ENCODE measurements at regions not wholly inside any gene's neighbourhood (a gene's known extent, or its start where the extent isn't known, plus 50 kb on each side); places are given as distances from the start of the nearest gene placed in this dataset.

DNA sequence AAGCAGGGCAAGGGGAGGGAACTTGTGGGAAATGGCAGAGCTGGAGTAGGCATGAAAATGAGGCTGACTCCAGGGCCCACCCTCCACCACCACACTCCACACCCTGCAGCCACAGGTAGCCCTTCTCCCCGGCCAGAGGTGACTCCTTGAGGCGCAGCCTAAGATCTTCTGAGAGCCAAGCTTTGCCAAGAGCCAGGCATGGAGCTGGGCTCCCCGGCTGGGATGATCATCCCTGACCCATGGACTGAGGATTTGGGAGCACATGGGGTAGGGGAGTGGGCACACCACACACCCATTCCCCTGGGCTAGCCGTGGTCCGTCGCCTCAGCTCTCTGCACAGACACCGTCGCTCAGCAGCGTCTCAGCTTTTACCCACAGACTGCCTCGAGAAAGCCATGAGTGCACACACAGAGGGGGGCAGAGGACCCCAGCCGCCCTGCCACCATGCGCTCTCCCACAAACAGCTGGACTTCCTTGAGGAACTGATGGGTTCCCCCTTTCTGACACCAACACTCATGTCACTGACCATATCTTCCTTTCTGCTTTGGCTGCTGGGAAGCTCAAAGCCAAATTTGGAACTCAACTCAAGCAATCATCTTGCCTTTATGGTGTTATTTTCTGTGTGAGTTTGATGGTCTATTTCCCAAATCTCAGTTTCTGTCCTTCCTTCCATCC is 123.6 kb upstream of the RUNX3 start:
- TF ChIP-seq, protein P1, sequence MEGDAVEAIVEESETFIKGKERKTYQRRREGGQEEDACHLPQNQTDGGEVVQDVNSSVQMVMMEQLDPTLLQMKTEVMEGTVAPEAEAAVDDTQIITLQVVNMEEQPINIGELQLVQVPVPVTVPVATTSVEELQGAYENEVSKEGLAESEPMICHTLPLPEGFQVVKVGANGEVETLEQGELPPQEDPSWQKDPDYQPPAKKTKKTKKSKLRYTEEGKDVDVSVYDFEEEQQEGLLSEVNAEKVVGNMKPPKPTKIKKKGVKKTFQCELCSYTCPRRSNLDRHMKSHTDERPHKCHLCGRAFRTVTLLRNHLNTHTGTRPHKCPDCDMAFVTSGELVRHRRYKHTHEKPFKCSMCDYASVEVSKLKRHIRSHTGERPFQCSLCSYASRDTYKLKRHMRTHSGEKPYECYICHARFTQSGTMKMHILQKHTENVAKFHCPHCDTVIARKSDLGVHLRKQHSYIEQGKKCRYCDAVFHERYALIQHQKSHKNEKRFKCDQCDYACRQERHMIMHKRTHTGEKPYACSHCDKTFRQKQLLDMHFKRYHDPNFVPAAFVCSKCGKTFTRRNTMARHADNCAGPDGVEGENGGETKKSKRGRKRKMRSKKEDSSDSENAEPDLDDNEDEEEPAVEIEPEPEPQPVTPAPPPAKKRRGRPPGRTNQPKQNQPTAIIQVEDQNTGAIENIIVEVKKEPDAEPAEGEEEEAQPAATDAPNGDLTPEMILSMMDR (conservative IDR thresholded peaks at IDR 0.05; ENCODE audit: low read depth): no peak
- no peak for DNase-seq (ENCODE audit: low spot score)
- H3K27ac ChIP-seq: no peak overlapping the region
- ChIA-PET POLR2A (ENCODE audit: low non-redundant PET) (no interaction called here), CTCF (interaction anchor here (1.1 to 1.2 kb wide), 2 partner anchors 10 to 121 kb away, joined by 3 to 4 read pairs; no protein-coding TSS in a partner anchor)

DNA sequence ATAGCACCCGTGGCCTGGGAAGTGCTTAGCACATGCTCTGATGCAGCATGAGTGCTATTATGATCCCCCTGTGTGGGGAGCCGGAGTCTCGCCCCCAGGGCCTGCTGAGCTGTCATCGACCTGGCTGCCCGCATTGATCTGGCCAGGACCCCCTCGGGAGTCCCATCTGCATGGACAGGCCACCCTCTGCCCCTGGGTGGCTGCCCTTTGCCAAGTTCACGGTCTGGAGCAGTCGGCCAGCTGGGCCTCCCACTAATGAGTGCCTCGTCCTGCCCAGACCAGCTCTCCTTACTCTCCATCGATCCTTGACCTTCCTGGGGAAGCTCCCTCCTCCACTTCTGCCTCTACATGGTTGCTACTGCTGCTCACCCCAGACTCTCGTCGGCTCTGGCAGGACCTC is 121.8 kb upstream of the RUNX3 start:
- ChIA-PET POLR2A (ENCODE audit: low non-redundant PET) (no interaction called here), CTCF (no interaction called here)
- DNase-seq (ENCODE audit: low spot score): no peak
- TF ChIP-seq, protein P1 (conservative IDR thresholded peaks at IDR 0.05; ENCODE audit: low read depth): no peak
- no peak overlapping the region for H3K27ac ChIP-seq

DNA sequence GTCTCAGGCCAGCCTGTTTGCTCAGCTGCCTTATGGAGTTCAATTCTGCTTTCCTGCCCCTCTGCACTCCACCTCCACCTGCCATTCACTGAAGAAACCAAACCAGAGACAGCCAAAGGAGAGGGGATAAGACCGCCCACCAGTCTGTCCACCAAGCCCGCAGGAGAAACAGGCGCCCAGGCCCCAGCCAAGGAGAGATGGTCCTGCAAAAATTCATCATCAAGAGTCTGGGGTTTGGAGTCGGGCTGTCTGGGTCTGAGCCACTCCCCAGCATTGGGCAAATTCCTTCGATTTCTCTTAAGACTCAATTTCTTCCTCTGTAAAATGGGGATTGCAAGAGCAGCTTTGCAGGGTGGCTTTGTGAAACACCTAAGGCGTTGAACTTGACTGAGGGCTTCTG is 121.4 kb upstream of the RUNX3 start:
- DNase-seq (ENCODE audit: low spot score): no peak
- no peak overlapping the region for H3K27ac ChIP-seq
- POLR2A ChIA-PET (ENCODE audit: low non-redundant PET): no interaction called here
- CTCF ChIA-PET: no interaction called here
- TF ChIP-seq, protein P1 (conservative IDR thresholded peaks at IDR 0.05; ENCODE audit: low read depth): no peak

DNA sequence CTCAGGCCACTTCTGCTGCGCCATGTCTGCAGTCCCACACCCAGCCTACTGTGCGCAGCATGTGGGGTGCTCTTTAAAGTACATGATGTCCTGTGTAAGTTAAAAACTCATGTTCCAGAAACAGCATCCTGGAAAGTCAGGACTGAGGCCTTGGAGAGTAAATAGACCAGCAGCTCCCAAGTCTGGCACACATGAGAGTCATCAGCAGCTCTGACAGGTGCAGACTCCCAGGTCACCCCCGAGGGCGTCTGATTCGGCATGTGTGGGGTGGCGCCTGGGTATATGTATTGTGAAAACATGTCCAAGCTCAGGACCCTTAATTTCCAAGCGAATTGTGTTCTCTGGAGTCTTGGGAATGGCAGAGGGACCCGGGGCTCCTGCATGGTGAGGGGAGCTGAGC is 120.1 kb upstream of the RUNX3 start:
- CTCF ChIA-PET: interaction anchor here (0.5 to 1.2 kb wide), 3 partner anchors 12 to 52 kb away, joined by 3 to 5 read pairs (median 4); no protein-coding TSS in a partner anchor
- no peak overlapping the region for H3K27ac ChIP-seq
- no peak for DNase-seq (ENCODE audit: low spot score)
- TF ChIP-seq, protein P1 (conservative IDR thresholded peaks at IDR 0.05; ENCODE audit: low read depth): no peak
- POLR2A ChIA-PET (ENCODE audit: low non-redundant PET): no interaction called here

DNA sequence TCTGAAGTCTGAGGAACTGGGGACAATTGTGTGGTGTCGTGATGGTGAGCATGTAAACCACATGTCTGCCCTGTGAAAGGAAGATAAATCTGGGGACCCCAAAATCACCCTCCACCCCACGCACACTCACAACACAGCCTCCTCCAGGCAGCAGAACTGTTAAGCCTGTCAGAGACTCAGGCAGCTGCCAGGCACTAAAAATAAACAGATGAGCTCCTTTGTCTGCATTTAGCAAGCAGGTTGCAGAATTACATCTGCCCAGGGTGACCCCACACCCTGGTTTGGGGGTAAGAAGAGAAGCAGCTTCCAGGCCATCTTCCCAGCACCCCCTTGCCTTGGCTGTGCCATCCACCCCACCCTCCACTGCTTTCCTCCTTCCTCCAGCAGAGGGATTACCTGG is 119.1 kb upstream of the RUNX3 start:
- no peak for DNase-seq (ENCODE audit: low spot score)
- CTCF ChIA-PET: interaction anchor here (0.6 kb wide), 1 partner anchor 24 kb away, joined by 5 read pairs; no protein-coding TSS in a partner anchor
- POLR2A ChIA-PET (ENCODE audit: low non-redundant PET): no interaction called here
- no peak overlapping the region for H3K27ac ChIP-seq
- TF ChIP-seq, protein P1 (conservative IDR thresholded peaks at IDR 0.05; ENCODE audit: low read depth): no peak

DNA sequence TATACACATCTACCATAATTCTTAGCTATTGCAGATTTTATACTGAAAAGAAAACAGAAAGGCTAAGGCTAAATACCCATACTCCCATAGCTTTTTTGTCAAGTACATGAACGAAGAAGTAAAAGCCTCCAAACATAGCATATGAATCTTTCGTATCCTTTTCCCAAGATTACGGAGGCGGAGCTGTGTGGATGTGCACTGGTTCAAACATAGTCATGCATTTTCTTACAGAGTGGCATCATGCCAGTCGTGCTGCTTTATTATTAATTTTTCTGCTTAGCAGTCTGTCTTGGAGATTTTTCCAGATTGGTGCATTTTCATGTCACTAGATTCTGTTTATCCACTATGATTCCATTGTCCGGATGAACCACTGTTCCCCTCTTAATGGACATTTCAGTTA is 118.7 kb upstream of the RUNX3 start:
- TF ChIP-seq, protein P1 (conservative IDR thresholded peaks at IDR 0.05; ENCODE audit: low read depth): no peak
- ChIA-PET POLR2A (ENCODE audit: low non-redundant PET) (no interaction called here), CTCF (interaction anchor here (0.6 kb wide), 1 partner anchor 24 kb away, joined by 5 read pairs; no protein-coding TSS in a partner anchor)
- no peak for DNase-seq (ENCODE audit: low spot score)
- H3K27ac ChIP-seq: no peak overlapping the region

All from RWPE1 (cell line).